IMR-90 (cell line): ENCODE measurements at regions not wholly inside any gene's neighbourhood (a gene's known extent, or its start where the extent isn't known, plus 50 kb on each side); places are given as distances from the start of the nearest gene placed in this dataset.

Source experiments
- ATAC-seq: fragments of 200-7000 bp; cut with Tn5 transposase; 2 replicates; pipeline ENCODE4 v1.9.1; 2020; ENCODE audit warnings: low read depth, mild to moderate bottlenecking, moderate library complexity
- BruUV-seq: library from RNA; stranded (reverse); fragments of 400-500 nt; replicated peaks from 2 replicates; lab custom pipeline; 2021; lab: Mats Ljungman, UMichigan
- CTCF ChIA-PET: fragments of 300-600 bp; formaldehyde crosslinking; extraction: SDS; loops from one replicate; lab custom pipeline; 2021; ENCODE audit warnings: antibody characterized with exemption; lab: Yijun Ruan, JAX
- POLR2A ChIA-PET: fragments of 300-600 bp; sonication (Branson Sonifier 250); formaldehyde crosslinking; loops from one replicate; lab custom pipeline; 2022; ENCODE audit warnings: antibody characterized with exemption; ENCODE audit not compliant: unreplicated experiment; lab: Charles Lee
- DNase-seq: peaks from one replicate; pipeline ENCODE4 v3.0.0; 2013
- H2AFZ ChIP-seq: replicated peaks from 2 replicates; pipeline ENCODE3; 2013; ENCODE audit warnings: low read length, mild to moderate bottlenecking; ENCODE audit not compliant: poor library complexity
- H2AK5ac ChIP-seq: 2 replicates; pipeline ENCODE4 v1.6.1; 2013; ENCODE audit warnings: low read depth, low read length, inconsistent platforms
- H2AK9ac ChIP-seq: replicated peaks from 2 replicates; pipeline ENCODE3; 2013; ENCODE audit warnings: mild to moderate bottlenecking, low read depth, low read length, moderate library complexity; ENCODE audit not compliant: poor library complexity
- H2BK120ac ChIP-seq: 2 replicates; pipeline ENCODE4 v1.6.1; 2013; ENCODE audit warnings: low read depth, low read length, inconsistent platforms
- H2BK15ac ChIP-seq: 3 replicates; pipeline ENCODE4 v1.6.1; 2013; ENCODE audit warnings: low read depth, low read length, inconsistent platforms
- H2BK20ac ChIP-seq: 2 replicates; pipeline ENCODE4 v1.6.1; 2013; ENCODE audit warnings: low read depth, mild to moderate bottlenecking, inconsistent platforms, low read length, moderate library complexity
- H2BK5ac ChIP-seq: 2 replicates; pipeline ENCODE4 v1.6.1; 2013; ENCODE audit warnings: mild to moderate bottlenecking, low read depth, low read length, inconsistent platforms; ENCODE audit not compliant: poor library complexity, severe bottlenecking
- H3K14ac ChIP-seq: replicated peaks from 2 replicates; pipeline ENCODE4 v1.6.1; 2013; ENCODE audit warnings: low read depth, low read length, inconsistent platforms
- H3K18ac ChIP-seq: 2 replicates; pipeline ENCODE4 v1.6.1; 2013; ENCODE audit warnings: low read depth, low read length, control low read depth
- H3K23ac ChIP-seq: 2 replicates; pipeline ENCODE4 v1.6.1; 2013; ENCODE audit warnings: low read depth, low read length, inconsistent platforms
- H3K27ac ChIP-seq: 2 replicates; pipeline ENCODE4 v1.5.1; 2013; ENCODE audit warnings: mild to moderate bottlenecking, control low read depth, low read length; ENCODE audit not compliant: insufficient read depth
- H3K27me3 ChIP-seq: 2 replicates; pipeline ENCODE4 v1.6.1; 2013; ENCODE audit warnings: low read length; ENCODE audit not compliant: control insufficient read depth, insufficient read depth
- H3K36me3 ChIP-seq: 2 replicates; pipeline ENCODE4 v1.6.1; 2013; ENCODE audit warnings: low read length, mixed read lengths; ENCODE audit not compliant: control insufficient read depth, insufficient read depth
- H3K4ac ChIP-seq: 2 replicates; pipeline ENCODE4 v1.6.1; 2013; ENCODE audit warnings: low read depth, low read length, inconsistent platforms
- H3K4me1 ChIP-seq: 2 replicates; pipeline ENCODE4 v1.6.1; 2013; ENCODE audit warnings: low read length, mixed read lengths; ENCODE audit not compliant: control insufficient read depth, insufficient read depth
- H3K4me2 ChIP-seq: 2 replicates; pipeline ENCODE4 v1.6.1; 2013; ENCODE audit warnings: low read depth, mild to moderate bottlenecking, control low read depth, low read length, moderate library complexity
- H3K4me3 ChIP-seq: 2 replicates; pipeline ENCODE4 v1.5.1; 2013; ENCODE audit warnings: low read depth, mild to moderate bottlenecking, control low read depth, low read length, moderate library complexity; ENCODE audit not compliant: insufficient read depth
- H3K56ac ChIP-seq: 2 replicates; pipeline ENCODE4 v1.6.1; 2013; ENCODE audit warnings: low read length, inconsistent platforms; ENCODE audit not compliant: insufficient read depth; ENCODE audit errors: extremely low read depth
- H3K79me1 ChIP-seq, 2 experiments: 2 replicates each; pipeline ENCODE4 v1.6.1; 2013; ENCODE audit warnings: low read length in 2 of 2, inconsistent platforms in 1 of 2, low read depth in 1 of 2
- H3K9ac ChIP-seq: 2 replicates; pipeline ENCODE4 v1.6.1; 2013; ENCODE audit warnings: low read depth, low read length, control low read depth
- H3K9me1 ChIP-seq: 2 replicates; pipeline ENCODE4 v1.6.1; 2013; ENCODE audit warnings: low read length, inconsistent platforms; ENCODE audit not compliant: insufficient read depth
- H3K9me3 ChIP-seq: 2 replicates; pipeline ENCODE4 v1.6.1; 2013; ENCODE audit warnings: low read length; ENCODE audit not compliant: control insufficient read depth, insufficient read depth
- H4K20me1 ChIP-seq: 2 replicates; pipeline ENCODE4 v1.6.1; 2013; ENCODE audit warnings: low read length, inconsistent platforms; ENCODE audit not compliant: insufficient read depth
- H4K5ac ChIP-seq: 2 replicates; pipeline ENCODE4 v1.6.1; 2013; ENCODE audit warnings: mild to moderate bottlenecking, low read depth, low read length, control low read depth
- H4K8ac ChIP-seq, 2 experiments: 2 replicates each; pipeline ENCODE4 v1.6.1; 2013; ENCODE audit warnings: low read depth in 2 of 2, low read length in 2 of 2, control low read depth in 1 of 2, inconsistent platforms in 1 of 2
- H4K91ac ChIP-seq: 2 replicates; pipeline ENCODE4 v1.6.1; 2013; ENCODE audit warnings: low read depth, low read length, inconsistent platforms; ENCODE audit not compliant: insufficient read depth
- CHD1 ChIP-seq: IDR thresholded peaks from 2 replicates; pipeline ENCODE4 v1.6.1; 2012; ENCODE audit warnings: low read depth, low read length, improper control_type of control experiment
- RCOR1 ChIP-seq: IDR thresholded peaks from 2 replicates; pipeline ENCODE4 v1.6.1; 2012; ENCODE audit warnings: mild to moderate bottlenecking, low read length, improper control_type of control experiment; ENCODE audit not compliant: insufficient replicate concordance
- WGBS, 2 experiments: methylation state at CpG; one replicate each; pipeline versions ENCODE4 v1.1.5 to v1.1.7; 2013; ENCODE audit warnings: missing lambda C conversion rate in 2 of 2; ENCODE audit not compliant: insufficient read length in 1 of 2; ENCODE audit errors: extremely low coverage in 2 of 2; 5-methylcytosine and 5-hydroxymethylcytosine counted together
- dilution Hi-C: fragments of 300-500 bp; cut with HindIII; formaldehyde crosslinking; loops from one replicate; pipeline ENCODE4 v1.14.3; 2018; ENCODE audit warnings: low sequenced_read_pairs; ENCODE audit not compliant: unreplicated experiment
- in situ Hi-C: fragments of 300-500 bp; cut with MboI; formaldehyde crosslinking; loops from 3 replicates; pipeline ENCODE4 v1.14.3; 2019; ENCODE audit warnings: low sequenced_read_pairs, inconsistent platforms, mixed read lengths
- intact Hi-C: fragments of 100-400 bp; cut with micrococcal nuclease; formaldehyde crosslinking; loops from 2 replicates; pipeline ENCODE4 v1.10.0; 2022

- H3K9me1 ChIP-seq: peaks cover 4% of the 10 kb centered on the region
- no peaks in the 10 kb centered on the region for H3K79me1 ChIP-seq
- H2AK9ac ChIP-seq: peak overlapping the region; percentile 47
- no peaks in the 10 kb centered on the region for H4K20me1 ChIP-seq
- H3K36me3 ChIP-seq: no peaks in the 10 kb centered on the region
- peaks cover 8% of the 10 kb centered on the region for H3K4me1 ChIP-seq
- dilution Hi-C loops (no loop called here), in situ Hi-C loops (no loop called here), intact Hi-C loops (loop anchor here (10.0 kb wide), 1 partner anchor 514 kb away; no protein-coding TSS in a partner anchor)
- ChIA-PET POLR2A (no interaction called here), CTCF (no interaction called here)
- peak overlapping the region; percentile 32 for H4K5ac ChIP-seq
- no peak overlapping the region for H3K4me2 ChIP-seq
- H3K4me3 ChIP-seq: no peak overlapping the region
- H3K4ac ChIP-seq: peak overlapping the region; percentile 98
- peak overlapping the region; percentile 86 for H2AFZ ChIP-seq
- ATAC-seq: peak; percentile 78
- no TSS peak for BruUV-seq
- H3K9ac ChIP-seq: peak overlapping the region; percentile 25; the same call in 1 of the 2 replicates
- DNase-seq: peak; percentile 79
- peak overlapping the region; percentile 57 for H3K23ac ChIP-seq
- peak overlapping the region; percentile 81 for H3K27ac ChIP-seq
- peak overlapping the region; percentile 97 for H2BK20ac ChIP-seq
- no peaks in the 10 kb centered on the region for H3K9me3 ChIP-seq
- H3K56ac ChIP-seq: peak overlapping the region; percentile 29; the same call in 1 of the 2 replicates
- H3K14ac ChIP-seq: peak overlapping the region; percentile 84
- 89% methylated on average over 1 of the region's 3 CpGs; no CpG with 5 or more reads in 1 of the 2 experiments for WGBS, 2 experiments
- H4K91ac ChIP-seq: peak overlapping the region; percentile 92
- TF ChIP-seq RCOR1 (no peak), CHD1 (no peak)
- H2BK15ac ChIP-seq: peak overlapping the region; percentile 81; the same call in 2 of the 3 replicates
- peak overlapping the region; percentile 83 for H2BK5ac ChIP-seq
- peak overlapping the region; percentile 76 for H2AK5ac ChIP-seq
- H3K18ac ChIP-seq: peak overlapping the region; percentile 62
- peak overlapping the region; percentile 81 to 93 for H4K8ac ChIP-seq
- H3K27me3 ChIP-seq: no peaks in the 10 kb centered on the region
- peak overlapping the region; percentile 97 for H2BK120ac ChIP-seq
Observed at GRCh38 chr4:126890994-126891393, 741.8 kb upstream of the INTU start.
